H1 (cell line): ENCODE measurements at regions not wholly inside any gene's neighbourhood (a gene's known extent, or its start where the extent isn't known, plus 50 kb on each side); places are given as distances from the start of the nearest gene placed in this dataset.

Experiments
- CTCF ChIA-PET: fragments of 300-600 bp; sonication (Branson Sonifier 250); formaldehyde crosslinking; loops from one replicate; lab custom pipeline; 2021; ENCODE audit not compliant: partially characterized antibody; lab: Charles Lee
- POLR2A ChIA-PET: fragments of 300-600 bp; sonication (Branson Sonifier 250); formaldehyde crosslinking; loops from one replicate; lab custom pipeline; 2021; ENCODE audit warnings: inconsistent platforms; ENCODE audit not compliant: partially characterized antibody; lab: Charles Lee
- DNase-seq, 2 experiments: peaks; one replicate each; pipeline versions ENCODE4 v3.0.0 to v3.0.0-alpha.2; 2010 to 2022; ENCODE audit warnings: low spot score in 2 of 2, low read depth in 1 of 2, mixed read lengths in 1 of 2
- FAIRE-seq: peaks from 2 replicates; lab custom pipeline; 2011; peaks lifted over from hg19 to GRCh38; lab: Jason Lieb, UNC
- H2AFZ ChIP-seq: 2 replicates; pipeline ENCODE4 v1.8.1; 2012; ENCODE audit warnings: low read length, inconsistent platforms
- H2AK5ac ChIP-seq: 2 replicates; pipeline ENCODE4 v1.6.1; 2013; ENCODE audit warnings: low read depth, low read length
- H2BK120ac ChIP-seq: replicated peaks from 2 replicates; pipeline ENCODE3; 2013; ENCODE audit warnings: low read depth, low read length, inconsistent platforms
- H2BK12ac ChIP-seq: 2 replicates; pipeline ENCODE4 v1.6.1; 2013; ENCODE audit warnings: low read depth, low read length
- H2BK15ac ChIP-seq: 2 replicates; pipeline ENCODE4 v1.6.1; 2013; ENCODE audit warnings: low read length
- H2BK20ac ChIP-seq: 2 replicates; pipeline ENCODE4 v1.6.1; 2013; ENCODE audit warnings: low read length
- H2BK5ac ChIP-seq: 2 replicates; pipeline ENCODE4 v1.6.1; 2013; ENCODE audit warnings: low read depth, low read length
- H3K14ac ChIP-seq: 2 replicates; pipeline ENCODE4 v1.6.1; 2013; ENCODE audit warnings: inconsistent platforms; ENCODE audit not compliant: insufficient read length
- H3K18ac ChIP-seq: 2 replicates; pipeline ENCODE4 v1.6.1; 2013; ENCODE audit warnings: low read length; ENCODE audit errors: extremely low read depth
- H3K23ac ChIP-seq: 2 replicates; pipeline ENCODE4 v1.6.1; 2013; ENCODE audit warnings: inconsistent platforms; ENCODE audit not compliant: insufficient read length
- H3K23me2 ChIP-seq: 2 replicates; pipeline ENCODE4 v1.6.1; 2013; ENCODE audit warnings: low read depth, low read length
- H3K27ac ChIP-seq: 2 replicates; pipeline ENCODE4 v1.6.1; 2011; ENCODE audit warnings: low read depth, low read length, inconsistent platforms
- H3K27me3 ChIP-seq, 4 experiments: replicated peaks in 1 of 4; 1 replicate in 1 of 4; 2 replicates in 3 of 4; pipeline versions ENCODE4 v1.6.1 to v1.8.1; 2011 to 2013; ENCODE audit warnings: low read length in 3 of 4, mild to moderate bottlenecking in 3 of 4, inconsistent platforms in 2 of 4, mixed read lengths in 2 of 4, moderate library complexity in 1 of 4; ENCODE audit not compliant: control insufficient read depth in 3 of 4, insufficient read depth in 3 of 4; ENCODE audit errors: extremely low read depth in 1 of 4
- H3K36me3 ChIP-seq, 4 experiments: 2 replicates each; pipeline versions ENCODE4 v1.6.1 to v1.8.1; 2011 to 2013; ENCODE audit warnings: mild to moderate bottlenecking in 4 of 4, low read length in 3 of 4, moderate library complexity in 2 of 4, control low read depth in 1 of 4, inconsistent platforms in 1 of 4; ENCODE audit not compliant: insufficient read depth in 4 of 4, control insufficient read depth in 2 of 4
- H3K4ac ChIP-seq: replicated peaks from 2 replicates; pipeline ENCODE3; 2013; ENCODE audit warnings: low read length, low read depth, mixed read lengths, inconsistent platforms; ENCODE audit not compliant: insufficient read length
- H3K4me1 ChIP-seq, 4 experiments: replicated peaks in 1 of 4; 1 replicate in 1 of 4; 2 replicates in 3 of 4; pipeline versions ENCODE4 v1.6.1 to v1.8.1; 2011 to 2013; ENCODE audit warnings: low read length in 3 of 4, inconsistent platforms in 2 of 4, mixed read lengths in 1 of 4; ENCODE audit not compliant: insufficient read depth in 4 of 4, control insufficient read depth in 3 of 4
- H3K4me2 ChIP-seq, 2 experiments: 2 replicates each; pipeline versions ENCODE4 v1.6.1 to v1.8.1; 2011 to 2013; ENCODE audit warnings: low read depth in 2 of 2, low read length in 2 of 2, control low read depth in 1 of 2, inconsistent platforms in 1 of 2, mild to moderate bottlenecking in 1 of 2; ENCODE audit not compliant: insufficient read depth in 1 of 2
- H3K4me3 ChIP-seq, 4 experiments: fragments of 200-600, 300-600 bp in 1 of 4; sonication (generic), shearing (Covaris generic), sonication (Bioruptor Twin) in 1 of 4; 2 replicates each; pipeline versions ENCODE4 v1.5.1 to v1.8.1; 2011 to 2016; ENCODE audit warnings: low read length in 4 of 4, low read depth in 3 of 4, control low read depth in 2 of 4, inconsistent platforms in 2 of 4, mild to moderate bottlenecking in 2 of 4, mixed read lengths in 1 of 4, moderate library complexity in 1 of 4; ENCODE audit not compliant: insufficient read depth in 2 of 4; ENCODE audit errors: extremely low read depth in 1 of 4
- H3K56ac ChIP-seq: replicated peaks from 2 replicates; pipeline ENCODE3; 2013; ENCODE audit warnings: low read depth, mild to moderate bottlenecking, mixed read lengths, low read length, inconsistent platforms; ENCODE audit not compliant: insufficient read length
- H3K79me1 ChIP-seq: 2 replicates; pipeline ENCODE4 v1.6.1; 2013; ENCODE audit warnings: low read depth, low read length, control low read depth
- H3K79me2 ChIP-seq, 2 experiments: 2 replicates each; pipeline versions ENCODE4 v1.6.1 to v1.8.1; 2012 to 2013; ENCODE audit warnings: low read length in 2 of 2, mild to moderate bottlenecking in 2 of 2, inconsistent platforms in 1 of 2; ENCODE audit not compliant: insufficient read depth in 2 of 2, control insufficient read depth in 1 of 2
- H3K9ac ChIP-seq, 4 experiments: replicated peaks in 1 of 4; 1 replicate in 1 of 4; 2 replicates in 3 of 4; pipeline versions ENCODE4 v1.6.1 to v1.8.1; 2011 to 2013; ENCODE audit warnings: low read depth in 3 of 4, low read length in 3 of 4, control low read depth in 2 of 4, mild to moderate bottlenecking in 2 of 4, moderate library complexity in 2 of 4, inconsistent platforms in 1 of 4; ENCODE audit errors: extremely low read depth in 1 of 4
- H3K9me3 ChIP-seq, 2 experiments: 2 replicates each; pipeline versions ENCODE4 v1.6.1 to v1.8.1; 2012 to 2013; ENCODE audit warnings: mild to moderate bottlenecking in 2 of 2, moderate library complexity in 2 of 2, control low read depth in 1 of 2, inconsistent platforms in 1 of 2, low read depth in 1 of 2, low read length in 1 of 2, mixed read lengths in 1 of 2; ENCODE audit not compliant: insufficient read depth in 2 of 2
- H4K20me1 ChIP-seq, 2 experiments: replicated peaks in 1 of 2; 2 replicates each; pipeline versions ENCODE3 to v1.8.1; 2011 to 2013; ENCODE audit warnings: inconsistent platforms in 2 of 2, low read length in 2 of 2, mild to moderate bottlenecking in 1 of 2; ENCODE audit not compliant: insufficient read depth in 2 of 2, control insufficient read depth in 1 of 2
- H4K5ac ChIP-seq: 2 replicates; pipeline ENCODE4 v1.6.1; 2013; ENCODE audit warnings: low read length, low read depth, mixed read lengths, inconsistent platforms; ENCODE audit not compliant: insufficient read length
- H4K8ac ChIP-seq: 2 replicates; pipeline ENCODE4 v1.8.0; 2013; ENCODE audit warnings: mild to moderate bottlenecking, moderate library complexity, low read length, inconsistent platforms; ENCODE audit not compliant: insufficient read depth; ENCODE audit errors: extremely low read depth
- H4K91ac ChIP-seq: replicated peaks from 2 replicates; pipeline ENCODE3; 2013; ENCODE audit warnings: low read length, mixed read lengths, inconsistent platforms; ENCODE audit not compliant: insufficient read length
- CEBPB ChIP-seq: IDR thresholded peaks from 2 replicates; pipeline ENCODE4 v1.6.1; 2012; ENCODE audit warnings: low read depth, low read length
- EP300 ChIP-seq, 2 experiments: IDR thresholded peaks; 1 replicate in 1 of 2; 2 replicates in 1 of 2; pipeline ENCODE4 v1.6.1; 2011 to 2012; ENCODE audit warnings: low read depth in 2 of 2, low read length in 2 of 2, mild to moderate bottlenecking in 2 of 2, borderline replicate concordance in 1 of 2, inconsistent platforms in 1 of 2, moderate library complexity in 1 of 2
- NANOG ChIP-seq: IDR thresholded peaks from 2 replicates; pipeline ENCODE4 v1.6.1; 2011; ENCODE audit warnings: low read length, low read depth, mild to moderate bottlenecking, inconsistent platforms; ENCODE audit not compliant: insufficient read depth, poor library complexity, severe bottlenecking
- SIN3A ChIP-seq, 2 experiments: IDR thresholded peaks in 1 of 2; conservative IDR thresholded peaks in 1 of 2; 2 replicates each; pipeline ENCODE4 v1.6.1; 2011 to 2012; ENCODE audit warnings: low read length in 2 of 2, improper control_type of control experiment in 1 of 2, low read depth in 1 of 2, mild to moderate bottlenecking in 1 of 2
- WGBS, 2 experiments: shearing (Covaris generic) in 1 of 2; methylation state at CpG; one replicate each; pipeline versions ENCODE4 v1.1.6 to v1.1.7; 2013 to 2015; ENCODE audit warnings: low lambda C conversion rate in 2 of 2, mixed read lengths in 2 of 2, inconsistent platforms in 1 of 2, low coverage in 1 of 2, missing lambda C conversion rate in 1 of 2; ENCODE audit not compliant: insufficient replicate concordance in 2 of 2, insufficient coverage in 1 of 2, insufficient read length in 1 of 2; ENCODE audit errors: extremely low coverage in 1 of 2, missing lambda C conversion rate in 1 of 2; 5-methylcytosine and 5-hydroxymethylcytosine counted together
- TF ChIP-seq, protein P1 (sequence below), 3 experiments: IDR thresholded peaks; 1 replicate in 2 of 3; 2 replicates in 1 of 3; pipeline versions ENCODE4 v1.5.1 to v1.6.1; 2011; ENCODE audit warnings: low read length in 3 of 3, mild to moderate bottlenecking in 3 of 3, inconsistent platforms in 2 of 3, low read depth in 1 of 3, moderate library complexity in 1 of 3; ENCODE audit not compliant: insufficient read depth in 1 of 3; ENCODE audit errors: control extremely low read depth in 1 of 3
- TF ChIP-seq, protein P2 (sequence below): IDR thresholded peaks from 2 replicates; pipeline ENCODE4 v1.6.1; 2012; ENCODE audit warnings: inconsistent platforms

DNA sequence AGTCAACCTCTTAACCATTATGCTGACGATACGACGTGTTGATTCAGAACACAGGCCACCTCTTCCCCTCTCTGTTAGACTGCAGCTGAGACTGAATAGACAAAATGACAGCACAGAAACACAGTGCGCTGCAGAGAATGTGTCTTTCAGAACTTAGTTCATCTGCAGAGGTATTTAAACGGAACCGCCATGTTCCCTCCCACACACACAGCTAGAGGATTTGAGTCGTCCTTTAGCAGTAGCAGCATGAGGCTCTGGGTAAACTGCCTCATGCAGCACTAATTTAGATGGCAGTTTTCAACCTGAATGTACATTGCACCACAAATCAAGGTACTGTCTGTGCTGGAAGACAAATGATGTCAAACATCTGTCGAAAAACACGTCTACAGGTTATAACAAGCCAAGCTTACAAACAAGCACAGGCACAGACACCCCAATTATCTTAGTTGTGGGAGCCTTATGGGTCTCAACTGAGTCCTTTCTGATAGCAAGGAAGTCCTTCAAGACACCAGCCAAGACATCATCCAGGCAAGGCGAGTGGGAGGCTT is 76.6 kb upstream of the LRRC4C start:
- 92% methylated on average over 10 of the region's 10 CpGs; no CpG with 5 or more reads in 1 of the 2 experiments for WGBS, 2 experiments
- H2BK20ac ChIP-seq = no peak overlapping the region; the same call in 1 of the 2 replicates
- no peaks in the 10 kb centered on the region for H3K36me3 ChIP-seq
- H4K5ac ChIP-seq = no peak overlapping the region
- H2BK120ac ChIP-seq = no peak overlapping the region
- FAIRE-seq = no peak
- POLR2A ChIA-PET = no interaction called here
- CTCF ChIA-PET = interaction anchor here (1.8 kb wide), 1 partner anchor 8 kb away, joined by 11 read pairs; no protein-coding TSS in a partner anchor
- no peak overlapping the region for H3K4me3 ChIP-seq
- H3K9me3 ChIP-seq = no peaks in the 10 kb centered on the region
- peak overlapping the region; percentile 30; the same call in 1 of the 2 replicates for H2BK12ac ChIP-seq
- H3K14ac ChIP-seq = no peak overlapping the region
- no peaks in the 10 kb centered on the region for H3K79me1 ChIP-seq
- no peak overlapping the region for H2BK15ac ChIP-seq
- no peak overlapping the region for H2AK5ac ChIP-seq
- H3K18ac ChIP-seq = no peak overlapping the region
- H2BK5ac ChIP-seq = peak overlapping the region; percentile 50; the same call in 1 of the 2 replicates
- no peaks in the 10 kb centered on the region for H3K79me2 ChIP-seq
- H3K23me2 ChIP-seq = peaks cover 5% of the 10 kb centered on the region; the same call in 1 of the 2 replicates
- no peak overlapping the region for H3K4ac ChIP-seq
- H4K91ac ChIP-seq = no peak overlapping the region
- TF ChIP-seq EP300 (IDR thresholded peaks at IDR 0.05; ENCODE audit: borderline replicate concordance in 1 of 2, low read depth in 2 of 2, low read length in 2 of 2) = no peak
- no peak for TF ChIP-seq NANOG
- no peak for TF ChIP-seq SIN3A (conservative IDR thresholded peaks at IDR 0.05 in 1 of 2, IDR thresholded peaks at IDR 0.05 in 1 of 2; ENCODE audit: low read depth in 1 of 2, low read length in 2 of 2)
- TF ChIP-seq CEBPB = no peak
- TF ChIP-seq, protein P1, sequence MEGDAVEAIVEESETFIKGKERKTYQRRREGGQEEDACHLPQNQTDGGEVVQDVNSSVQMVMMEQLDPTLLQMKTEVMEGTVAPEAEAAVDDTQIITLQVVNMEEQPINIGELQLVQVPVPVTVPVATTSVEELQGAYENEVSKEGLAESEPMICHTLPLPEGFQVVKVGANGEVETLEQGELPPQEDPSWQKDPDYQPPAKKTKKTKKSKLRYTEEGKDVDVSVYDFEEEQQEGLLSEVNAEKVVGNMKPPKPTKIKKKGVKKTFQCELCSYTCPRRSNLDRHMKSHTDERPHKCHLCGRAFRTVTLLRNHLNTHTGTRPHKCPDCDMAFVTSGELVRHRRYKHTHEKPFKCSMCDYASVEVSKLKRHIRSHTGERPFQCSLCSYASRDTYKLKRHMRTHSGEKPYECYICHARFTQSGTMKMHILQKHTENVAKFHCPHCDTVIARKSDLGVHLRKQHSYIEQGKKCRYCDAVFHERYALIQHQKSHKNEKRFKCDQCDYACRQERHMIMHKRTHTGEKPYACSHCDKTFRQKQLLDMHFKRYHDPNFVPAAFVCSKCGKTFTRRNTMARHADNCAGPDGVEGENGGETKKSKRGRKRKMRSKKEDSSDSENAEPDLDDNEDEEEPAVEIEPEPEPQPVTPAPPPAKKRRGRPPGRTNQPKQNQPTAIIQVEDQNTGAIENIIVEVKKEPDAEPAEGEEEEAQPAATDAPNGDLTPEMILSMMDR (IDR thresholded peaks at IDR 0.05; ENCODE audit: control extremely low read depth in 1 of 3, insufficient read depth in 1 of 3, low read depth in 1 of 3, low read length in 3 of 3) = no peak
- TF ChIP-seq, protein P2, sequence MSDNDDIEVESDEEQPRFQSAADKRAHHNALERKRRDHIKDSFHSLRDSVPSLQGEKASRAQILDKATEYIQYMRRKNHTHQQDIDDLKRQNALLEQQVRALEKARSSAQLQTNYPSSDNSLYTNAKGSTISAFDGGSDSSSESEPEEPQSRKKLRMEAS = no peak
- H3K27me3 ChIP-seq = no peaks in the 10 kb centered on the region; a peak in 1 of 7 replicates
- H2AFZ ChIP-seq = peak overlapping the region; percentile 17; the same call in 1 of the 2 replicates
- H4K8ac ChIP-seq = no peak overlapping the region
- no peak for DNase-seq
- H3K4me2 ChIP-seq = no peak overlapping the region
- no peak overlapping the region for H3K56ac ChIP-seq
- H3K23ac ChIP-seq = no peak overlapping the region
- H4K20me1 ChIP-seq = peaks cover 0 to 2% of the 10 kb centered on the region in 2 experiments
- H3K4me1 ChIP-seq = peaks cover 0 to 7% (median 0%) of the 10 kb centered on the region in 4 experiments; a peak in 2 of 7 replicates
- no peak overlapping the region for H3K9ac ChIP-seq
- H3K27ac ChIP-seq = no peak overlapping the region
